ENCODE measurements at regions not wholly inside any gene's neighbourhood (a gene's known extent, or its start where the extent isn't known, plus 50 kb on each side); places are given as distances from the start of the nearest gene placed in this dataset.
"Not testable (repeated sequence)": the region's sequence is repeated elsewhere in the genome, so short reads cannot be mapped to it uniquely, and the experiment has no call there.

GRCh38 chr2:111551428-111551827 lies 332.6 kb downstream of the ANAPC1 start:
- not testable (repeated sequence) for TF ChIP-seq CTCF (IDR thresholded peaks at IDR 0.05); POLR2A (IDR thresholded peaks at IDR 0.05); POLR2AphosphoS5 (IDR thresholded peaks at IDR 0.05); EP300 (IDR thresholded peaks at IDR 0.05; ENCODE audit: low read depth)
